ENCODE measurements at regions not wholly inside any gene's neighbourhood (a gene's known extent, or its start where the extent isn't known, plus 50 kb on each side); places are given as distances from the start of the nearest gene placed in this dataset.

DNA sequence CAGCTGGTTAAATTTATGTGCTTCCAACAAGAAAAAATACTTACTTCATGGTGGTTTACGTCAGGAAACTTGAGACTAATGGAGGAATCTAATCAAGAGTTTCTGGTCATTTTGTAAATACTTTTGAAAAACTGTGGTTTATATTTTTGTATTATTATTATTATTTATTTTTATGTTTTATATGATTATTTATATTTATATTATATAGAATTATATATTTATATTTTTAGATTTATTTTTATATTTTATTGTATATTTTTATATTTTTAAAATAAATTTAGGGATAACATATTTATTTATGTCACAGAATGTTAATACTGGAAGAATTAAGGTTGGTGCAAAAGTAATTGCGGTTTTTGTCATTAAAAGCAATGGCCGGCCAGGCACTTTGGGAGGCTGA, 474.5 kb upstream of the DDX18 start:
- TF ChIP-seq, protein P1, sequence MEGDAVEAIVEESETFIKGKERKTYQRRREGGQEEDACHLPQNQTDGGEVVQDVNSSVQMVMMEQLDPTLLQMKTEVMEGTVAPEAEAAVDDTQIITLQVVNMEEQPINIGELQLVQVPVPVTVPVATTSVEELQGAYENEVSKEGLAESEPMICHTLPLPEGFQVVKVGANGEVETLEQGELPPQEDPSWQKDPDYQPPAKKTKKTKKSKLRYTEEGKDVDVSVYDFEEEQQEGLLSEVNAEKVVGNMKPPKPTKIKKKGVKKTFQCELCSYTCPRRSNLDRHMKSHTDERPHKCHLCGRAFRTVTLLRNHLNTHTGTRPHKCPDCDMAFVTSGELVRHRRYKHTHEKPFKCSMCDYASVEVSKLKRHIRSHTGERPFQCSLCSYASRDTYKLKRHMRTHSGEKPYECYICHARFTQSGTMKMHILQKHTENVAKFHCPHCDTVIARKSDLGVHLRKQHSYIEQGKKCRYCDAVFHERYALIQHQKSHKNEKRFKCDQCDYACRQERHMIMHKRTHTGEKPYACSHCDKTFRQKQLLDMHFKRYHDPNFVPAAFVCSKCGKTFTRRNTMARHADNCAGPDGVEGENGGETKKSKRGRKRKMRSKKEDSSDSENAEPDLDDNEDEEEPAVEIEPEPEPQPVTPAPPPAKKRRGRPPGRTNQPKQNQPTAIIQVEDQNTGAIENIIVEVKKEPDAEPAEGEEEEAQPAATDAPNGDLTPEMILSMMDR (IDR thresholded peaks at IDR 0.05; ENCODE audit: borderline replicate concordance, extremely low read depth, insufficient read depth): no peak
- peak; percentile 79 for FAIRE-seq

DNA sequence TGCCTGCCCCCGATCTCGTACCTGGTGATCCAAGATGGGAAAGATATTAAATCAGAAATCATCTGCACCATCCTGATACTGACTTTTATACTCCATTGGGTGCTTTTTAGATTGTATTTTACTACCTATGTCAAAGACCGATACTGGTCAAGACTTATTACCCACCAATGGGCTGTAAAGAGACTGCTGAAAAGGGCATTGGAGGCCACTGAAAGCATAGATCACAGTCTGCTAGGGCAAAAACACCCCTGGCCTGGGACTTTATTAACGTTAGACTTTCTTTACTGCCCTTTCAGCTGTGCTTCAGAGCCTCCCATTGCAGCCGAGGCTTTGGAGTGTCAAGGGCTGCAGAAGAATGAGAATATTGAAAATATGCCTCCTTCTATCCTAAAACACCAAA, 472.8 kb upstream of the DDX18 start:
- Histone ChIP-seq H3K27ac (ENCODE audit: low read depth in 2 of 2, low read length in 2 of 2) (no peak overlapping the region), H3K9me3 (ENCODE audit: control insufficient read depth in 2 of 3, insufficient read depth in 1 of 3, low read length in 3 of 3) (no peaks in the 10 kb centered on the region), H3K4me1 (ENCODE audit: control insufficient read depth in 2 of 3, insufficient read depth in 2 of 3, low read depth in 1 of 3, low read length in 3 of 3) (no peaks in the 10 kb centered on the region), H3K9ac (ENCODE audit: low read length in 3 of 3) (no peak overlapping the region), H3K36me3 (ENCODE audit: control insufficient read depth in 2 of 3, insufficient read depth in 3 of 3, low read length in 3 of 3) (no peaks in the 10 kb centered on the region), H3K27me3 (ENCODE audit: control insufficient read depth, insufficient read depth, low read length) (no peaks in the 10 kb centered on the region), H3K4me3 (ENCODE audit: low read length in 3 of 3) (no peak overlapping the region)
- FAIRE-seq: no peak
- DNase-seq: no peak
- intact Hi-C loops (cut with DNase I): no loop called here
- TF ChIP-seq, protein P1 (IDR thresholded peaks at IDR 0.05; ENCODE audit: borderline replicate concordance, extremely low read depth, insufficient read depth): no peak

More for the DNA sequence above, 474.5 kb upstream of the DDX18 start:
- intact Hi-C loops (cut with DNase I): no loop called here
- no peaks in the 10 kb centered on the region for H3K9me3 ChIP-seq (ENCODE audit: control insufficient read depth in 2 of 3, insufficient read depth in 1 of 3, low read length in 3 of 3)
- no peak overlapping the region for H3K27ac ChIP-seq (ENCODE audit: low read depth in 2 of 2, low read length in 2 of 2)
- no peaks in the 10 kb centered on the region for H3K36me3 ChIP-seq (ENCODE audit: control insufficient read depth in 2 of 3, insufficient read depth in 3 of 3, low read length in 3 of 3)
- no peak overlapping the region for H3K9ac ChIP-seq (ENCODE audit: low read length in 3 of 3)
- no peak for DNase-seq
- H3K27me3 ChIP-seq (ENCODE audit: control insufficient read depth, insufficient read depth, low read length): no peaks in the 10 kb centered on the region
- no peak overlapping the region for H3K4me3 ChIP-seq (ENCODE audit: low read length in 3 of 3)
- no peaks in the 10 kb centered on the region for H3K4me1 ChIP-seq (ENCODE audit: control insufficient read depth in 2 of 3, insufficient read depth in 2 of 3, low read depth in 1 of 3, low read length in 3 of 3)

DNA sequence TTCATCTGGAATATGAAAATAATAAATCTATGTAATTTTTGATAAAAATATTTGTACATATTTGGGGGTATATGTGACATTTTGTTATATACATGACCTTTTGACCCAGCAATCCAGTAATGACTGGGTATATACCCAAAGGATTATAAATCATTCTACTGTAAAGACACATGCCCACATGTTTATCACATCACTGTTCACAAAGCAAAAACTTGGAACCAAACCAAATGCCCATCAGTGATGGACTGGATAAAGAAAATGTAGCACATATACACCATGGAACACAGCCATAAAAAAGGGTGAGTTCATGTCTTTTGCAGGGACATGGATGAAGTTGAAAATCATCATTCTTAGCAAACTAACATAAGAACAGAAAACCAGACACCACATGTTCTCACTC, 472.1 kb upstream of the DDX18 start:
- DNase-seq (no peak), FAIRE-seq (no peak)
- Histone ChIP-seq H3K4me3 (ENCODE audit: low read length in 3 of 3) (no peak overlapping the region), H3K9ac (ENCODE audit: low read length in 3 of 3) (no peak overlapping the region), H3K4me1 (ENCODE audit: control insufficient read depth in 2 of 3, insufficient read depth in 2 of 3, low read depth in 1 of 3, low read length in 3 of 3) (no peaks in the 10 kb centered on the region), H3K27ac (ENCODE audit: low read depth in 2 of 2, low read length in 2 of 2) (no peak overlapping the region), H3K27me3 (ENCODE audit: control insufficient read depth, insufficient read depth, low read length) (no peaks in the 10 kb centered on the region), H3K36me3 (ENCODE audit: control insufficient read depth in 2 of 3, insufficient read depth in 3 of 3, low read length in 3 of 3) (no peaks in the 10 kb centered on the region), H3K9me3 (ENCODE audit: control insufficient read depth in 2 of 3, insufficient read depth in 1 of 3, low read length in 3 of 3) (no peaks in the 10 kb centered on the region)
- TF ChIP-seq, protein P1 (IDR thresholded peaks at IDR 0.05; ENCODE audit: borderline replicate concordance, extremely low read depth, insufficient read depth): no peak
- intact Hi-C loops (cut with DNase I): no loop called here

DNA sequence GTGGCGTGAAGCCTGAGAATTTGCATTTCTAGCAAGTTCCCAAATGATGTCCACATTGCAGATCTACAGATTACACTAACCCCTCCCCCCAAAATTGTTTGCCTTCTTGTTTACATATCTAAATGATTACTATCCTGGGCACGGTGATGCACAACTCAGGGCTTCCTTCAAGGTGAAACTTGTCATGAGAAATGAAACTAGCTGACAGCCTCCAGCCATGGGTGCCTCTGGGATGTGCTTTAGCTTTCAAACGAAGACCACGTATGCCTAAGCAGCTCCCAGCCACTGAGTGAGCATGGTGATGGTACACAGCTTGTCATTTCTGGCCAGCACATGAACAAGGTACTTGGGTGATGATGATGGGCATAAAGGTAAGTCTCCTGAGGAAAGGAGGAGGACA, 464.8 kb upstream of the DDX18 start:
- Histone ChIP-seq H3K27me3 (ENCODE audit: control insufficient read depth, insufficient read depth, low read length) (no peaks in the 10 kb centered on the region), H3K4me1 (ENCODE audit: control insufficient read depth in 2 of 3, insufficient read depth in 2 of 3, low read depth in 1 of 3, low read length in 3 of 3) (no peaks in the 10 kb centered on the region), H3K4me3 (ENCODE audit: low read length in 3 of 3) (no peak overlapping the region), H3K27ac (ENCODE audit: low read depth in 2 of 2, low read length in 2 of 2) (no peak overlapping the region), H3K9me3 (ENCODE audit: control insufficient read depth in 2 of 3, insufficient read depth in 1 of 3, low read length in 3 of 3) (no peaks in the 10 kb centered on the region), H3K36me3 (ENCODE audit: control insufficient read depth in 2 of 3, insufficient read depth in 3 of 3, low read length in 3 of 3) (no peaks in the 10 kb centered on the region), H3K9ac (ENCODE audit: low read length in 3 of 3) (no peak overlapping the region)
- TF ChIP-seq, protein P1 (IDR thresholded peaks at IDR 0.05; ENCODE audit: borderline replicate concordance, extremely low read depth, insufficient read depth): no peak
- intact Hi-C loops (cut with DNase I): no loop called here
- no peak for DNase-seq
- no peak for FAIRE-seq

All from kidney (tissue), 13 donors.